Activated T-helper 2 cell treated with anti-CD3 and anti-CD28 coated beads, Interferon-gamma antibody, Interleukin-2, Interleukin-4, amounts not matched to agents 10 μg/mL and 5 μg/mL and 100 μg/mL, durations not matched to agents 14 hours and 24 hours and 36 hours (primary cell): ENCODE measurements at regions not wholly inside any gene's neighbourhood (a gene's known extent, or its start where the extent isn't known, plus 50 kb on each side); places are given as distances from the start of the nearest gene placed in this dataset.
"Not testable (repeated sequence)": the region's sequence is repeated elsewhere in the genome, so short reads cannot be mapped to it uniquely, and the experiment has no call there.

ENCODE experiments used
- DNase-seq: peaks from one replicate; pipeline ENCODE4 v3.0.0; 2021; ENCODE audit warnings: low spot score
- H3K27ac Mint-ChIP-seq: one replicate; pipeline ENCODE4 v1.8.0; 2021; ENCODE audit warnings: mixed read lengths
- H3K27me3 Mint-ChIP-seq: one replicate; pipeline ENCODE4 v1.8.0; 2021; ENCODE audit warnings: low read depth, mixed read lengths
- H3K36me3 Mint-ChIP-seq: one replicate; pipeline ENCODE4 v1.8.0; 2021; ENCODE audit warnings: low read depth, mixed read lengths
- H3K4me1 Mint-ChIP-seq: one replicate; pipeline ENCODE4 v1.8.0; 2021; ENCODE audit warnings: low read depth, mixed read lengths
- H3K4me3 Mint-ChIP-seq: one replicate; pipeline ENCODE4 v1.8.0; 2021; ENCODE audit warnings: low read depth, mild to moderate bottlenecking, moderate library complexity, mixed read lengths
- H3K9me3 Mint-ChIP-seq: one replicate; pipeline ENCODE4 v1.8.0; 2021; ENCODE audit warnings: mixed read lengths
- intact Hi-C: fragments of 100-400 bp; cut with micrococcal nuclease; formaldehyde crosslinking; loops from one replicate; pipeline ENCODE4 v1.15.1; 2023

- peaks cover 26% of the 10 kb centered on the region for H3K9me3 Mint-ChIP-seq
- H3K4me3 Mint-ChIP-seq, H3K27ac Mint-ChIP-seq, intact Hi-C loops, H3K4me1 Mint-ChIP-seq, DNase-seq, H3K36me3 Mint-ChIP-seq, H3K27me3 Mint-ChIP-seq: not testable (repeated sequence)
These were observed 160.6 kb downstream of the EMB start for GRCh38 chr5:50280461-50280860.
